HG02610 (cell line): ENCODE measurements at regions not wholly inside any gene's neighbourhood (a gene's known extent, or its start where the extent isn't known, plus 50 kb on each side); places are given as distances from the start of the nearest gene placed in this dataset.
"Not testable (repeated sequence)": the region's sequence is repeated elsewhere in the genome, so short reads cannot be mapped to it uniquely, and the experiment has no call there.

Experiments
- ATAC-seq: cut with Tn5 transposase; IDR thresholded peaks from one replicate; pipeline ENCODE4 v1.9.1; 2021; ENCODE audit warnings: mild to moderate bottlenecking, moderate library complexity; ENCODE audit not compliant: unreplicated experiment

DNA sequence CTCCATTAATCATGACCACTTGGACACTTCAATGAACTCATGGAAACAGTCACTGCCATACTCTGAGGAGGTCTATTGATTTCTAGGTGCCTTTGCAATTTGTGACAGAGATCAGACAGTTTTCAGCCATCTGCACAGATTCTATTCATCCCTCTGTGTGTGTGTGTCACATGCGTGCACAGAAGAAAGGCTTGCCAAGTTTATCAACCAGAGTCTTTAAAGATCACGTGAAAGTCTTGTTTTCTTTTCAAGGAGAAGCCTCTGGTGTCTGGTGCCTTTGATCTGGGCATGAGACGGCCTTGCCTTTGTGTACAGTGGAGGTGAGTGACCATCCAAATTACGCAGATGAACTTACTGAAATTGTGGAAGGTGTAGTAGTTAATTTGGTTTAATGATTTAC, 164.2 kb downstream of the VAPA start:
- ATAC-seq, result no peak

DNA sequence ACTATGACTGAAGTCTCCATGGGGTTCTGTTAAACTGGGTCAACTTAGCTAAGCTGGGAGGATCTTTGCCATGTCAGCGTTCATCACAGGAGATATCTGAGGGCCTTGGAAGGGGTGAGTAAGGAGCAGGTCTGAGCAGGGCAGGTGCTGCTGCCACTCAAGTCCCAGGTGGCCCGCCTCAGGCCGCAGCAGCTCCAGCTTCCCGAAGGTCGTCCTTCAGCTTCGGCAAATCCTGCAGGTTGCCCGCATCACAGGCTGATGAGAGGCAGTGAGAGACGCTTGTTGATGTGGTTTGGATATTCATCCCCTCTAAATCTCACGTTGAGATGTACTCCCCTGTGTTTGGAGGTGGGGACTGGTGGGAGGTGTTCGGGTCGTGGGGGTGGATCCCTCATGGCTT, 166.6 kb downstream of the VAPA start:
- no peak for ATAC-seq

DNA sequence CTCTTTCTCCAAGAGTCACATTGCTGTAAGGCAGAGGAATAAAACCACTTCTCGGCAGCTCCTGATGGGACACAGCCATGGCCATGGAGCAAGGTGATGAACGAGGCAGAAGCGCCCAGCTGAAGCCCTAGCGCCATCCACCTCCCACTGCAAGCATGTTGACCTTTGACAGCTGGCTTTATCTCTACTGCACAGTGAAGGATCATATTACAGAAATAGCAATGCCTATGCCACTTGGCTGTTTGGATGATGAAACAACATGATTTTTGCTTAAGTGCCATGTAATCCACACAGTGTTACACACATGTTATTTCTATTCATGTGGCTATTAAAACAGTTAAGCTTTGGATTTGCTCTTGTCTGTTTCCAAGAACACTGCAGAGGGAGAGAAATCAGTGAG, 167.7 kb downstream of the VAPA start:
- no peak for ATAC-seq

- ATAC-seq, result no peak
Observed at GRCh38 chr18:10085416-10085815, 171.6 kb downstream of the VAPA start.

- no peak for ATAC-seq
Observed at GRCh38 chr18:10085876-10086275, 172.1 kb downstream of the VAPA start.

- no peak for ATAC-seq
Observed at GRCh38 chr18:10086458-10087210, 172.8 kb downstream of the VAPA start.

DNA sequence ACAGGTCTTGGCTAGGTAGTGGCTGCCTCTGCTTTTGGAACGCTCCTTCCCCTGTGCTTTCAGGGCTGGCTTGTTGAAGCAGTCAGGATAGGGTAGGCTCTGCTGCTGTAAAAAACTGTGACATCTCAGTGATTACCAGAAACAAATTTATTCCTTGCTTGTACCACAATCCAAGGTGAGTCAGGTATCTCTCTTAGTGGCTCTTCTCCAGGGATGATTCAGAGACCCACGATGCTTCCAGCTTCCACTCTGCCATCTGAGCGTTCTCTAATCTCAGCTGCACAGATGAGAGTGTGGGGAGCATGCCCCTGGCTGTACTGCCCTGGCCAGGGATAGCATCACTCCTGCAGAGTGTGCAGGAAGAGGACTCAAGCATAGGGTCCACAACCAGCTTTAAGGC, 174.9 kb downstream of the VAPA start:
- ATAC-seq, result no peak

GRCh38 chr18:10089881-10090280, 176.1 kb downstream of the VAPA start:
- no peak for ATAC-seq

GRCh38 chr18:10090668-10091067, 176.9 kb downstream of the VAPA start:
- no peak for ATAC-seq

DNA sequence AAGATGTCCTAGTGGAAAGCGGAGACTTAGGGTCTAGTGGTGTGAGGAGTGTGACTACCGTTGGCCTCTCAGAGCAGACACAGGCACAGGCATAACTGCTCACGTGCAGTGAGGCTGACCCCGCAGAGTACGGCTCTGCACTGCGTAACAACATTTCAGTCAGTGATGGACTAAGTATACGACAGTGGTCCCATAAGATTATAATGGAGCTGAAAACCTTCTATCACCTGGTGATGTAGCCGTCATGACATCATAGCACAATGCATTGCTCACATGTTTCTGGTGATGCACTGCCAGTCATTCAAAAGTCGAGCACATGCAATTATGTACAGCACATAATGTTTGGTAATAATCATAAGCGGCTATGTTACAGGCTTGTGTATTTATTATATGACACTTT, 179.6 kb downstream of the VAPA start:
- ATAC-seq, result no peak

DNA sequence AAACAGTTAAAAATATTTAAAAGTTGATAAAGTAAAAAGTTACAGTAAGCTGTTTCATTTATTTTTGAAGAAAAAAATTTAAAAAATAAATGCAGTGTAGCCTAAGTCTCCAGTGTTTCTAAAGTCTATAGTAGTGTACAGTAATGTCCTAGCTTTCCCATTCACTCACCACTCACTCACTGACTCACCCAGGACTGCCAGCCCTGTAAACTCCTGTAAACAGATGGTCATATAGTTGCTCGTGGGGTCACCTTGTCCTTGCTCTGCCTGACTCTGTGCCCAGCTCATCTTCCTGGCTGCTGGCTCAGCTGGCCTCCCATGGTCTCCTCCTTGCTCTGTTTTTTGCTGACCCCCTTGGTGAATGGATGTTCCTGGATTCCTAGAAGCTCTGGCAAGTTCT, 180.3 kb downstream of the VAPA start:
- ATAC-seq, result no peak

DNA sequence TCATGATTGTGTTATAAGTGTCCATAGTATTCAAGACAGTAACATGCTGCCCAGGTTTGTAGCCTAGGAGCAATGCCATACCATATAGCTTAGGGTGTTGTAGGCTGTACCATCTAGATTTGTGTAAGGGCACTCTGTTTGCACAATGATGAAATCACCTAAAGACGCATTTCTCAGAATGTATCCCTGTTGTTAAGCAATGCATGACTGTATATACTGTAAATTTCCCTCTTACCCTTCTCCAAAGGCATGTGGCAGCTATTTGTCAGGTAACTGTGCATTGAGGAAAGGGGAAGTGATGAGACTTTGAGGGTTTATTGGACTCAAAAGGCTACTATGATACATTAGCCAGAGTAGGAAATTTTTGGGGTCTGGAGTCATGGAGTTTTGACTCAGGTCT, 180.8 kb downstream of the VAPA start:
- no peak for ATAC-seq

- no peak for ATAC-seq
Observed at GRCh38 chr18:10095356-10095755, 181.5 kb downstream of the VAPA start.

GRCh38 chr18:10099539-10100140, 185.8 kb downstream of the VAPA start:
- ATAC-seq, result no peak

GRCh38 chr18:10100196-10100595, 186.4 kb downstream of the VAPA start:
- no peak for ATAC-seq

GRCh38 chr18:10100941-10101701, 187.3 kb downstream of the VAPA start:
- ATAC-seq, result no peak

DNA sequence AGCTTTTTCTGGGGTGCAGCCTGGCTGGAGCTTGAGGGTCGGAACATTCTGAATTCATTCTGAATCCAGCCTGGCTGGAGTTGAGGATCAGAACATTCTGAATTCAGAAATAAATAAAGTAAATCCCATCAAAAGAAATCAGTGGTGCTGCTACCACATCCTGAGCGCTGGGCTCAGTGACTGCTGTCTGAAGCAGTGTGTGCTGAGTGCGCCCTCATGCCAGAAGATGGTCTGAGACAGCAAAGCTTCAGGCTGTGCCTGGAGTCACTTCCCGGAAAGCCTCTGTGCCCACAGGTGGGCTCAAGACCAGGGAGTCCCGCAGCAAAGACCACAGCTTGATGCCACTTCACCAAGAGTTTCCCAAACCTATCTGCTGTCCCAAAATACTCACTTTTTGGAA, 187.9 kb downstream of the VAPA start:
- no peak for ATAC-seq

GRCh38 chr18:10105118-10105517, 191.3 kb downstream of the VAPA start:
- not testable (repeated sequence) for ATAC-seq

DNA sequence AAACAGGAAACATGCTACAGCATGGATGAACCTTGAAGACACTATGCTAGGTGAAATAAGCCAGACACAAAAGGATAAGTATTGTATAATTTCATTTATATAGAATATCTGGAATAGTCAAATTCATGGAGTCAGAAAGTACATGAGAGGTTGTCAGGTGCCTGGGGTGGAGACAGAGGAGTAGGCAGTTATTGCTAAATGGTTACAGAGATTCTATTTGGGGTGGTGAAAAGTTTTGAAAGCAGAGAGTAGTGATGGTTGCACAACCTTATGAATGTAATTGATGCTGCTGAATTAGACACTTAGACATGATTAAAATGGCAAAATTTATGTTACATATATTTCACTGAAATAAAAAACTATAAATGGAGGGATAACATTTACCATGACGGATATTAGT, 197.4 kb downstream of the VAPA start:
- ATAC-seq, result no peak

DNA sequence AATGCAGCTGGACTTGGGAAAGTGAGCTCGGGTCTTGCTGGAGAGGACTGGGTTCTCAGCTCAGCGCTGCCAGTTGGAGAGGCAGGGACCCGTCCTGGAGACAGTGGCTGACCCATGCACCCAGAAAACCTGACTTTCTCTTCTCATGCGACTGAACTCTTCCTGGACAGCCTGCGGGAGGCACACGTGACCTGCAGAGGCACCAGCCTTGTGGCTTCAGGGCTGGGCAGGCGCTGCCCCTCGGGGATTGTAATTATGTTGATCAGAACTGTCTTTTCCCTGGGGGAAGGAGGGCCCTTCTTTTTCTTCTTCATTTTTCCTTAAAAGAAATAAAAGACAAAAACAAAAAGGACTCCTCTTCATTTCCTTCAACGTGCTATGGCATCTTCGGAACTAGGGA, 198.1 kb downstream of the VAPA start:
- ATAC-seq, result no peak

DNA sequence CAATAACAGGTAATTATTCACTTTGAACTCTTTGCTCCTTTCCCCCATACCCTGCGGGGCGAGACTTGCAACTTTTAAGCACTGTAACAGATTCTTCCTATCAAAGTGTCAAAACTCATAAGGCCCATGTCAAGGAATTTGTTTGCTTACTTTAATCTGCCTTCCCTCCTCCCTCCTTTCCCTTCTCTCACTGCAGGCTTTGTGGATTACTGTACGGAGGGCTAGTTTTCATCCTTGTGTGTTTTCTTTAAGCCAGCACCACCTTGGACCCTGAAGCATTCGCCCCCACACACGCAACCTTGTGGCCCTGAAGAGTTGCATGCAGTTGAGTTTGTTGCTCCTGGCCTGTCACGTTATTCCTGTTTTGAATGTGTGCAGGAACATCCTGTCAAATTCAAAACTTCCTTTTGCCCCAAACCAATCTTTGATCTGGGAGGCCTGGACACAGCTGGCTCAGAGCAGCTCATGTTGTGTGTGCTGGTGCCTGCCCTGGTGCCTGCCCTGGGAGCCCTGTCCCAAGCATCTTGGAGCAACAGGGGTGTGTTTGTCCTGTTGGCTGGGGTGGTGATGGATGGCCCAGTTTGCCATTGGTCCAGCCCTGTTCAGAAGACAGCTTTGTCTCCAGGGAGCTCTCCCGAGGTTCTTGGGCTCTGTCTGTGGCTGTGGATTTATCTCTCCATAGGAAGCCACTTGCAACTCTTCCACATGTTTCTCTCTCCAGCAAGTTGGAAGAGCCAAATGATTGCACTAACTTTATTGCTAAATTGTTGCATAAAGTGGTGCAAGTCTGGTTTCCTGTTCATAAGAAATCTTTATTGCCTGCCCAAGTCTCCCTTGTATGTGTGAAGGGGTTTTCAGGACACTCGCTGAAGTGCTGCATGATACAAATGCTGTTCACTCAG, 199.6 kb downstream of the VAPA start:
- no peak for ATAC-seq
